HG02970 (cell line): ENCODE measurements at regions not wholly inside any gene's neighbourhood (a gene's known extent, or its start where the extent isn't known, plus 50 kb on each side); places are given as distances from the start of the nearest gene placed in this dataset.

Source experiments
- ATAC-seq: cut with Tn5 transposase; IDR thresholded peaks from one replicate; pipeline ENCODE4 v1.9.1; 2021; ENCODE audit warnings: mild to moderate bottlenecking, moderate library complexity, moderate number of reproducible peaks; ENCODE audit not compliant: unreplicated experiment, low FRiP score

DNA sequence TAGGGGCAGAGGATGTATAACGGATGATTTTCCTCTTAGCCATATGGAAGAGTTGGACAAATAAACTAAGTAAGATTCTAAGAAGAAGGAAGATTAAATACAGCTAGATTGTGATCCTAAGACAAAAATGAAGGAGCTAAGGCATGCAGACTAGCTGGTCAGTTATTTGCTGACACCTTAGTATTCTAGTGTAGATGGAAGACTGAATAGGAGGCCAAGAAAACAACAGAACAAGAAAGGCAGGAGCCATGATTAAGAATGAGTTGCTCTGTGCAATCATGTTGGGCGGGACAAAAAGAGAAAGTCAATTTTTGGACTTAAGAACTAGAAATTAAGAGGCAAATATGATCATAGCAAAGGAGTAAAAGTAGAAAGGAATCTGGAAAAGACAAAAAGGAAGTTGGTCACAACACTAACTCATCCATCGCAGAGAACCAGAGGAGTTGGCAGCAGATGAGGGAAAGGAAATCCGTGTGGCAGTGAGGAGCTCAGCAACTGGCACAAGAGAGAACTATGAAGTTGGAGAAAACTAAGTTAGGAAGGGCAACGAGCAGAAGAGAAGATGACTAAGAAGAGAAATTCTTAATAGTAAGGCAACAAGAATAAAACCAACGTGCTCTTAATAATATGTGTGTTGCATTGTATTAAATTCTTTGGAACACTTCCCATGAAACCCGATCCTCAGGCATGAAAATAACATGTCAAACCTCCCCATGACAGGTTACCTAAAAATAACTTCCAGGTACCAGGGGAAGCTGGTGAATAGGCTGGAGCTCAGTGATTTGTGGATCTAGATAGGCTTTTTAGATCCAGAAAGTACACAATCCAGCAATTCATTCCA, 234.4 kb downstream of the LTN1 start:
- no peak for ATAC-seq

DNA sequence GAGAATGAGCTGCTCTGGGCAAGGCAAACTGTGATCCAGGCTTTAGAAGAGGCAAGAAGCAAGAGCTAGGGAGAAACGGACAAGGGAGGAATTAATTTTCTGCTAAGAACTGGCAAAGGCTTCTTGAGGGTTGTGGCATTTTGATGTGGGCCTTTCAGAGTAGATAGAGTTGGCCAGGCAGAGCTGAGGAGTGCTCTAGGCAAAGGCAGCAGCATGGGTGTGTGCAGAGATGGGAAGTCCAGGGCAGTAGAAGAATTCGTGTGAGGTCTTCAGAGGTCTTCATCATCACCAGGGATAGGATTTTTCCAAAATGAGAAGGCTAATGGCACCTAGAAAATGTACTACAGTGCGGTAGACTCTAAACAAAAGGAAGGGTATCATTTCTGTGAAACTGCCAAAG, 237.8 kb downstream of the LTN1 start:
- ATAC-seq = no peak

DNA sequence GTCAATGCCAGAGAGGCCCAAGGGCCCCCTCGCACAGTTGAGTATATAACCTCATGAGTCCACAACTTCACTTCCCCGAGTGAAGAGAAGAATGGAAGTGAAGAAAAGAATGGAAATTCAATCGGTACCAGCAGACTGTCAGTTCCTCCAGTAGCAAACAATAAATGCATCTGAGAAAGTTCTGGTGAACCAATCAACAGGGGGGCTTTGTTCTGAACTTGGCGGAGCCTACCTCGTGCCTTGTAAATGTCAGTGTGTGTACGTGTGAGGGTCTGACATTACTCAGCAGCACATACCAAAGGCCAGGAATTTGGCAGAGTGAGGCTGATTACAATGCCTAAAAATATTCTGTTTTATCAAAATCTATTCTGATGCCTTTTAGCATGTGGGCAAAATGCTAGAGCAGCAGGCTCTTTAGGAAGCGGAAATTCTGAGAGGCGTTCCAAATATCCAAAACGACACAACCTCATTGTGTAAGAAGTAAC, 238.5 kb downstream of the LTN1 start:
- no peak for ATAC-seq

DNA sequence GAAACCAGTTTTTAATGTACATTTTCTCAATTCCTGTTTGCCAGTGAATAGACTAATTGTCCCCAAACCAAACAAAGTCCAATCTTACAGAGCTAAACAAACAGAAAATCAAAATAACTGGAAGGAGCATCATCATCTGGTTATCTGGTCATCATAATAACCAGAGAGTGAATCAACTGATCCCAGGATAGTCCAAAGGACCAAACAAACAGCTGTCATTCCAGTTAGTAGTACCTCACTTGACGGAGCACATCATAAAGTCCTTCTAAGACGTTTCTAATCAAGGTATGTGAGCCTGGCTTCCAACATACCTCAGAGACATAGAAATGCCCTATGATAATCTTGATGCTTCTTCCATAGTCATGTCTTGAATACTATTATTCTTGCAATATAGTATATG, 240.5 kb downstream of the LTN1 start:
- ATAC-seq = no peak

DNA sequence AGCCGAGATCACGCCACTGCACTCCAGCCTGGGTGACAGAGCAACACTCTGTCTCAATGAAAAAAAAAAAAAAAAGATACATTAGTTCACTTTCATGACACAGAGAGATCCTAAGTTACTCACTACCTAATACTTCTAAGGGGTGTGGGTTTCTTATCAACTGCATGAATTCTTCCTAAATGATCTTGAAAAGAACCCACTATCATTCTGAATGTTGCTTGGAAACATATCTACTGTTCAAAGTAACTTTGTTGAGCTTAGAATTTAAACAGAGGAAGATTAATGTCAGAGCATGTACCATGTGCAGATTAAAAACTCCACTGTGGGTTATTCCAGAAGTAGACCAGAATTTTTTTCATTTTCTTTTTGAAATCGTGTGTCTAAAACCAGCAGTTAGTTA, 241.5 kb downstream of the LTN1 start:
- no peak for ATAC-seq

DNA sequence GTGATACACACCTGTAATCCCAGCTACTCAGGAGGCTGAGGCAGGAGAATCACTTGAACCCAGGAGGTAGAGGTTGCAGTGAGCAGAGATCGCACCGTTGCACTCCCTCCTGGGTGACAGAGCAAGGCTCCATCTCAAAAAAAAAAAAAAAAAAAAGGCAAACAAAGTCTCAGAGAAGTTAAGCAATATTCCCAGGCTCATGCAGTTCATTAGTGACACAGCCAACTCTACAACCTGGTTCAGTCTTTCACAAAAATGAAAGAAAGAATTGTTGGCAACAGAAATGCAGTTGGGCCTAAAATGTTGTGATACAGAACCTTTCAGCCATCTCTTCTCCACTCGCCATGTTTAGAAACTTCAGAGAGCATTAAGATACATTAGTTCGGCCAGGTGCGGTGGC, 242.1 kb downstream of the LTN1 start:
- ATAC-seq = no peak

DNA sequence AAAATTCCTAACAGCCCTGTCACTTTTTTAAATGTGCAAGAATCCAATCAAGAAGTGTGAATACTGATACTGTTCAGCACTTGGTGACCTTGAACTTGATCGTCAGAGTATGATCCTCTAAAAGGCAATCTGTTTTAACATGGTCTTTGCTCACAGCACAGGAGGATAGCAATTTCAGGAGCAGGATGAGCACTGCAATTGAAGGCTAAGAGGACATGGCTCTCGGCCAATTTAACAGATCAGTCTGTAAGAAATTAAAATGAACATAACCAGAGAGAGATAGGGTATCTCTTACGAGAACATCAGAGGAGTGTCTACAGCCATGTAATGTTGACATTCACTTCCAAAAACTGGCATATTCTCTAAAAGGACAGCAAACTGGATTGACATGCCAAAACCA, 243.1 kb downstream of the LTN1 start:
- no peak for ATAC-seq

DNA sequence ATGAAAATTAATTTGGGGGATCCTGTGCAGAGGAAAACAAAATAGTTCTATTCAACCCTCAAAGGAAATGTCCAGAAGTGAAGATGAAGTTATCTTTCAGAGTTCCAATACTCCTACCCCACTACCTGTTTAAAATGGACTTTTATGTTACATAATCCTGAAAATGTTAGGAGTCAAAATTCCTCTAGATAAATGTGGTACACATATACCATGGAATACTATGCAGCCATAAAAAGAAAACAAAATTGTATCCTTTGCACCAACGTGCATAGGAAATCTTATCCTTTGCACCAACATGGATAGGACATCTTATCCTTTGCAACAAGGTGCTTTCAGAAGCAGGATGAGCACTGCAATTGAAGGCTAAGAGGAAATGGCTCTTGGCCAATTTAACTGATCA, 245.2 kb downstream of the LTN1 start:
- no peak for ATAC-seq

DNA sequence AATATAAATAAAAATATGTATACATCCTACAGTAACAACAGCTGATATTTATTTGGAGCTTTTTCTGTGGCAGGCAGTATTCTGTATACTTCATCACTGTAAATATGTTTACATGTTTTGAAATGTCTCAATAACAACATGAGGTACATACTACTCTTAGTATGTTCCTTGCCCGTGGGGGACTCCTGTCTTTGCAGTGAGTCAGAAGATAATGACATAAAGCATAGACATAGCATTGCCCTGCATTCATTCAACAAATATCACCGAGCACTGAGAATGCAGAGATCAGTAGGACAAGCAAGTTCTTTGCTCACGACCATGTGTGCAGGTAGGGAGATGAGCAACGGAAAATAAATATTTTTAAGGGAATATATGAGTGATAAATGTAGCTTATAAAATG, 246.5 kb downstream of the LTN1 start:
- no peak for ATAC-seq

DNA sequence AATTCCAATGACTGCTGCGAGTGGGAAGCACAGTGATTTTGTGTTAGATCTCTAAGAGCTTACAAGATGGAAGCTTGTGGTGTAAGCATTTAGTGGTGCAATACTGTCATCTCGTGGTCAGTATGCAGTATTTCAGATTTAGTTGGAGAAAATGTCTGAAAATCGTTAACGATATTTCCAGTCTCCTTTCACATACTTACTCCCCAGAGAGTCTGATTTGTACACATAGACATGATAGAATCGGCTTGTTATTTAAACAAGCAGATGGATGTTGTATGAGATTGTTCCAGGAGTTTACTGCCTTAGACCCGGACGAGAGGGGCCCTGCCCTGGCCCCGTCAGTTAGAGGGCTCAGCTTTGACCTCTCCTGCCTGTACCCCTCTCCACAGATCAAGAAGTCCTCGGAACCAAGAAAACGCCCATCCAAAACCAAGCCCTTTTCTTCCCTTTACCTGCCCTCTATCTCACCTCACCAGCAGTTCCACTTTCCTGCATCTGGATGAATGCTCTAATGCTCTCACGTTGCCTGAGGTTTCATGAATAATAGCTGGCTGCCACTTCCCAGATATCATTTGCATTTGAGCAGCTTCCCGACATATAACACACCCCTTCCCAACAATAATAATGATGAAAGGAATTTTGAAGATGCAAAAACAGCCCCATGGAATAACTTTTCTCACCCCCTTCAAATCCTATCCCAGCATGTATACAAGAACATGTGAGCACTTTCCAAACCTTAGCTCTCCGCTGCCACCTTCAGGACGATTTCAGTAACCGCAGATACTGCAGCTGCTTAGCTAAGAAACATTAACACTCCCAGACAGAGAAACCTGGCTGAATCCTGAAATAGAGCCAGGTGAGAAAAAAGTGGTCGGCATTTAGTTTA, 247.3 kb downstream of the LTN1 start:
- ATAC-seq = peak; percentile 76

DNA sequence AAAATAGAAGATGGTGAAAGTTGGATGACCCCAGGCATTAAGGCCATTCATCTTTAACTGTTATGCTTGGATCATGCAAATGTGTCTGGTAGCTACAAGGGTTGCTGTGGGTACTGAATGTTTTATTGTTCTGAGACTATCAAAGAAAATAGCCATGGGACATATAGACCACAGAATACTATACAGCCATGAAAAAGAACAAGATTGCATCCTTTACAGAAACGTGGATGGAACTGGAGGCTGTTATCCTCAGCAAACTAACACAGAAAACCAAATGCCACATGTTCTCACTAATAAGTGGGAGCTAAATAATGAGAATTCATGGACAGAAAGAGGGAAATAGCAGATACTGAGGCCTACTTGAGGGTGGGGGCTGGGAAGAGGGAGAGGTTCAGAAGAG, 249.0 kb downstream of the LTN1 start:
- no peak for ATAC-seq

DNA sequence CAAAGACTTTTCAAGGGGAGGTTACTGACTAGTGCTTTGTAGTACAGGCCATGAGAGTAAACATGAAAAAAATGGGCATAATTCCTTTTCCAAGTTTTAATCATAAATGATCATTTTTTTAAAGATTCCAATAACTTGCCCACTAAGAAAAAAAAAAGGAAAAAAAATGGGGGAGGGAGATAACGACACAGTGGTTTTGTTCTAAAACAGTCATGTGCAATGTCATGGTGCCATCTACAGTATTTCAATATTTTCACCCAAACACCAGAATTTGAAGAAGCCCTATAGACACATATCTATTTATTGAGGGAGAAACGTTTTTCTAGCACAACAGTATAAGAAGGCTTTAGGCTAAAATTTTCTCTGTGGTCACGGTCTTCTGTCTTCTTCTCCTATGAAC, 250.2 kb downstream of the LTN1 start:
- no peak for ATAC-seq

DNA sequence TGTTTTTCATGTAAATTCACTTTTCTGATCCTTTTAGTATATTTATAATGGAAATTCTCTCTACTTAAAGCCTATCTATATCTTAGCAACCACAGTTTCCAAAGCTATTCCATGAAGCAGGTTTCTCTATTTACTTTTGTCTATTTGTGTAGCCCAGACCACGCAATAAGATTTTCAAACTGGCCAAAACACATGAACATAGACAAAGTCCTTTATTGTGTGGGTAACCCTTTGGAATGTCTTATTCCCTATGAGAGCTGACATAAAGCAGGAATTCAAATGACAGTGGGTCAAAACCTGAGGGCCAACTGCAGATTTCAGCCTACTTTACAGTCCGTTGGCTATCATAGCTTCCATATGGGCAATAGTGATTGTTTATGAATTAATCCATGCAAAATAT, 252.6 kb downstream of the LTN1 start:
- no peak for ATAC-seq

DNA sequence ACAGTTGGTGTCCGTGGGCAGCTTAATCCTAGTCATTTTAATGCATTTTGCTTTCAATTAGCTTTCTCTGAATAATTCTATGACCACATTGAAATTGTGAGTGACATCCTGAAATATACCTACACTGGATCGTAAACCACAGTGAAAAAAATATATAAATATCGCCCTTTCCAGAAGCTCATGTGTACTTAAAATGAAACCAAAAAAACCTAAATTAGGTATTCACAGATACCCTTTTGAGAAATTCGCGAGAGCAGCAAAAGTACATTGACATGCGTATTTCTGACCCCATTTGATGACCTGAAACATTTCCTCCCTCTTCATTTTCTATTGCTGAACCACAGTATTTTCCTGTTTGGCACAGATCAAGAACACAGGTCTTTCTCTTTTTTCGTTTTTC, 253.8 kb downstream of the LTN1 start:
- ATAC-seq = no peak

DNA sequence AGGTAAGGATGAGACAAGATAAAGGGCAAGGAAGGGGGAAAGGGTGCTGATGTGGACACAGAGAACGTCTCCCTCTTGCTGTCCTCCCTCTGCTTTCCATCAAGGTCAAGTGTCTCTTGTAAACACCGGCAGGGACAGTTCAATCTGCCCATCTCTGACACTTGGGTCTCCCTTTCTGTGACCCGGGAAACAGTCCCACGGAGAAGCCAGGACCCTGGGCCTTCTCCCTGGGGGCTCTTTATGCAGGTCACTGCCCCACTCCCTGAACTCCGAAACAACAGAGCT, 254.3 kb downstream of the LTN1 start:
- ATAC-seq = no peak

DNA sequence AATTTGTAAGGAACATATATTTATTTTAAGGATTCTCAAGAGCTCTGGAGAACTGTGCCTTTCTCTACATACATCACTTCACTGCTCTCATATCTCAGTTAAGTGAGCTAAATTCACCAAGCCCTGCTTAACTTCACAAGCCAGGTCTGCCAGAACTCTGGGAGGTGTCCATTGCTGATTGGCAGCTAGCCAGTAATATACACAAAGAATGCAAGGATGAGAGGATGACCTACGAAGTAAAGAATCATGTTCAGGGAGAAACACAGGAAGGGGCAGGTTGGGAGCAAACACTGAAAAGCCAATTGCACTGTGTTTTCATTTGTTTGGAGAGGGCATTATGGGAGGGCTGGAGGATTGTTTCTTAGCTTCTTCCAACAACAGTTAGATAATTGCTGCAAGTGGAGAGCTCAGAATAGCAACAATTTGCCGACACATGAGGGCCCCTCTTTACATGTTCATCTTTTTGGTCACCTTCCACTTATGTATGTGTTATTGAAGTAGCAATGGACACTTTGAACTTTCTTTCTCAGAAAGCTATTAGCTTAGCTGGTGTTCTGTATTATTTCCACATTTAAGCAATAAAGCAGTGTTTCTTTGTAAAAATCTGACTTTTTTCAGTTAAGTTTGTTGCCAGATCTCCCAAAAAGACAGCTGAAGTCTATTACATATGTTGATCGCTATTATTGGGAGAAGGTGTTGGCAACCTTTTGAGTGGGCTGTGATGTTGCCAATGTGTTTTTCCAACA, 254.8 kb downstream of the LTN1 start:
- no peak for ATAC-seq

DNA sequence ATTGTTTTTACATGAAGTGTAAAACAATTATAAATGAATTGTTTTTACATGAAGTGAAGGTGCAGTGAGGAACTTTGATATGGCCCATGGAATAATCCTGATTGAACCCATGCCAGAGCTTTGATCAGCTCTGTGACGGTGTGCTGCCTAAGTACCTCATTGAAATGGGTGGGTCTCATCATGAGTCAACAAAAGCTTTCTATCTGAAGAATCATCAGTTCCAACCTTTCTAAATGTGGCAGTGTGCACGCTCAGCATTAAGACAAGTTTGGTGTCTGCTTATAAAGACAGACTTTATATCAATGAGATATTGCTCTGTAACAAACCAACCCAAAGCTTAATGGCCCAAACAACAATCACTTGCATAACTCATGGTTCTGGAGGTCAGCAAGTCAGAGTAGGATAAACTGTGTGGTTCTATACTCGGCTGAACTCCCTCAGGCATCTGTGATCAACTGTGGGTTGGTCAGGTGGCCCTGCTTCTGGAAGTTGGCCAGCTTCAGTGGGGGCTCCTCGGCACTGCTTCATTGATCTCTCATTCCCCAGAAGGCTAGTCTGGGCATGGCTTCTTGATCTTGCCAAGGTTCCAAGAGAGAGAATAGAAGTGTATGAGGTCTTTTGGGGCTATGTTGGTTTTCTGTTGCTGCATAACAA, 258.0 kb downstream of the LTN1 start:
- ATAC-seq = no peak

DNA sequence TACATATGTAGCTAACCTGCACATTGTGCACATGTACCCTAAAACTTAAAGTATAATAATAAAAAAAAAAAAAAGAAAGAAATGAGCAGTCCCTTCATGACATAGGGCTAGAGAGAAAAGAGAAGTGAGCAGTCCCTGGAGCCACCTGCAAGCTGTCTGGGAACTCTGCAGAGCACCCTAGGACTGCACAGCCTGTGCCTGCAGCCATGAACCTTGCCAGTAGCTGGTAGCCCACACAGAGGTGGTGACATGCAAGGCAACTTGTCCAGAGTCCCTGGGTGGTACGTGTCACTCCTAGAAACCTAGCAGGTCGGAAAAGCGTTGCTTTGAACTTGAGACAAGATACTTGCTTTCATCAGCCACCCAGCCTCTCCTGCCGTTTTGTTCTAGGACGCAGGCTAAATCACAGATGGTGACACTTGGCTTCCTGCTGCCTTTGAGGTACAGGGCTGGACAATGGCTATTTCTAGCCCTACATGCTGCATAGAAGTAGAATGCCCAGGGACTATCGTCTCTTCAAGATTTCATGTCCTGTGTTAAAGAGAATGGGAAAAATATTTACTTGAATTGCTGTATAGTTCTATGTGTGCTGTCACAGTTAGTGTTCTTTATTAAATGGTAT, 260.9 kb downstream of the LTN1 start:
- no peak for ATAC-seq

DNA sequence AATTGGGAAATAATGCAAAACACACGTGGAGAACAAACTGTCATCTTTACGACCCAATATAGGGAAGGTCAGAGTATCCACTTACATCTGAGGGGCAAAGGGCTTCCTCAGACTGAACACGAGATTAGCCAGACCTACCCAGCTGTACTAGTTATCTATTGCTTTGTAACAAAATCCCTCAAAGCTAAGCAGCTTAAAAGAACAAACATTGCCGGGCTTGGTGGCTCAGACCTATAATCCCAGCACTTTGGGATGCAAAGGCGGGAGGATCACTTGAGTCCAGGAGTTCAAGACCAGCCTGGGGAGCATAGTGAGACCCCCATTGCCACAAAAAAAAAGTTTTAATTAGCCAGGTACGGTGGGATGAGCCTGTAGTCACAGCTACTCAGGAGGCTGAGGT, 262.8 kb downstream of the LTN1 start:
- ATAC-seq = no peak

DNA sequence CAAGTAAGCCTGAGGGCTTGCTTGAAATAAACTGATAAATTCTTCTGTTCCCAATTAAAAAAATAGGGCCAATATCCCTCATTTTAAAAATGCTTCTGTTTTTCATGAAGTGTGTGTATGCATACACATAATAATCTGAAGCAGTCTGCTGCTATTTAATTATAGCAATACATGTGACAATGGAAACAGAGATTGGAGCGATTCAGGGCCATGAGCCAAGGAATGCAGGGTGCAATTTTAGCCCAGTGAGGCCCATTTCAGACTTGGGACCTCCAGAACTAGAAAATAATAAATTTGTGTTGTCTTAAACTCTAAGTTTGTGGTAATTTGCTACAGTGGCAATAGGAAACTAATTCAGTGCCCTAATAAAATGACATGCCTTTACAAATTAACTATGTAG, 264.9 kb downstream of the LTN1 start:
- ATAC-seq = no peak
